ENCODE measurements at regions not wholly inside any gene's neighbourhood (a gene's known extent, or its start where the extent isn't known, plus 50 kb on each side); places are given as distances from the start of the nearest gene placed in this dataset.

DNA sequence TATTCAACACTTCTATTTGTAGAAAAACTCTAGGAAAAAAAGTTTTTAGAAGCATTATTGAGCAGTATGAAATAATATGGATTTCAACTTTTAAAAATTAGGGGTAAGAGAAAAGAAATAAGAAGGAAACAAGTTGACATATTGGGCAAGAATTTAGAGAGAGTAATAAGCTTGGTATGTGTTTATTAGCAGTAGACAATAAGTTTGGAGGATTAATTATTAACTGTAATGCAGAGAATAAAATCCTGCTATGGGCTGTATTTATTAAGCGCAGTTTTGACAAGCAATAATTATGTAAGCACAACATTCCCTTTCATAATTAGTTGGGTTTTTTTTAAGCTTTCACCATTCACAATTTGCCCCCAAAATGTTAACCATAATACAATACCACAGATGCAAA lies 162.7 kb upstream of the SLC7A11 start:
- POLR2A ChIA-PET (ENCODE audit: low non-redundant PET), result no interaction called here
- DNase-seq (ENCODE audit: low spot score), result no peak
- no peak overlapping the region for H3K27ac ChIP-seq
- CTCF ChIA-PET, result no interaction called here
- TF ChIP-seq, protein P1, sequence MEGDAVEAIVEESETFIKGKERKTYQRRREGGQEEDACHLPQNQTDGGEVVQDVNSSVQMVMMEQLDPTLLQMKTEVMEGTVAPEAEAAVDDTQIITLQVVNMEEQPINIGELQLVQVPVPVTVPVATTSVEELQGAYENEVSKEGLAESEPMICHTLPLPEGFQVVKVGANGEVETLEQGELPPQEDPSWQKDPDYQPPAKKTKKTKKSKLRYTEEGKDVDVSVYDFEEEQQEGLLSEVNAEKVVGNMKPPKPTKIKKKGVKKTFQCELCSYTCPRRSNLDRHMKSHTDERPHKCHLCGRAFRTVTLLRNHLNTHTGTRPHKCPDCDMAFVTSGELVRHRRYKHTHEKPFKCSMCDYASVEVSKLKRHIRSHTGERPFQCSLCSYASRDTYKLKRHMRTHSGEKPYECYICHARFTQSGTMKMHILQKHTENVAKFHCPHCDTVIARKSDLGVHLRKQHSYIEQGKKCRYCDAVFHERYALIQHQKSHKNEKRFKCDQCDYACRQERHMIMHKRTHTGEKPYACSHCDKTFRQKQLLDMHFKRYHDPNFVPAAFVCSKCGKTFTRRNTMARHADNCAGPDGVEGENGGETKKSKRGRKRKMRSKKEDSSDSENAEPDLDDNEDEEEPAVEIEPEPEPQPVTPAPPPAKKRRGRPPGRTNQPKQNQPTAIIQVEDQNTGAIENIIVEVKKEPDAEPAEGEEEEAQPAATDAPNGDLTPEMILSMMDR (conservative IDR thresholded peaks at IDR 0.05; ENCODE audit: low read depth), result no peak

DNA sequence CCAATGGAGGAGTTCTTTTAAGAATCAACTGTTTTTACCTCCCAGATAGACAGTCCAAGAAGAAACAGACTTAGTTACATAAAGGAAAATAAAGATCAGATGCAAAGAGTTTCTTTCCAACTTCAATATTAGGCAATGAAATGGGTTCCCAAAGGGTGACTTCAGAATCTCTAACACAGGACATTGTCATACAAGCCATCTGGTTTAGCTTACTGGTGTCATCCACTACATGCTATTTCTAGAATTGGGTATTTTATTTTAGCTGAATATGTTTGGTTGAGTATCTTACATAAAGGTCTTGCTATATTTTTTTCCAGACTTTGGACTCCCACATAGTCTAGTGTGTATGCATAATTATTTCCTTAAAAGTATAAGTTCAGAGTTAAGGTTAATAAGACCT lies 162.1 kb upstream of the SLC7A11 start:
- ChIA-PET POLR2A (ENCODE audit: low non-redundant PET) (no interaction called here), CTCF (no interaction called here)
- no peak for DNase-seq (ENCODE audit: low spot score)
- TF ChIP-seq, protein P1 (conservative IDR thresholded peaks at IDR 0.05; ENCODE audit: low read depth), result no peak
- H3K27ac ChIP-seq, result no peak overlapping the region

DNA sequence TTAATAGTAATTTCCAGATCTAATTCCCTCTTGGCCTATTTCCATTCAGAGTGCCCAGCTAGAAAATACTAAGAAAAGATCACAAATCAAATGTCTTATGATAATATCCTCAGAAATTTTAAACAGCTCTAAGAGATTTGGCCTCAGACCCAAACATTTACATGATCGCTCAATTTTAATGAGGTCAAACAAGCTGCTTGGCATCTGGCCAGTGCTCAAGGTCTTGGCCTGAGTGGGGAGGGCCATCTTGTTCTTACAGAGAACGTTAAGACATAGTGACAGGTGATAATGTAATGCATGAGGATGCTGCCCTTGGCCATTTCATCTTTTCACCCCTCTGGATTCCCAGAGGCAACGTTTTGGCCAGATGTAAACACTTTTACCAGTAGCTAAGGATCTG lies 159.2 kb upstream of the SLC7A11 start:
- TF ChIP-seq, protein P1 (conservative IDR thresholded peaks at IDR 0.05; ENCODE audit: low read depth), result no peak
- H3K27ac ChIP-seq, result no peak overlapping the region
- CTCF ChIA-PET, result interaction anchor here (0.9 kb wide), 1 partner anchor 18 kb away, joined by 7 read pairs; no protein-coding TSS in a partner anchor
- POLR2A ChIA-PET (ENCODE audit: low non-redundant PET), result no interaction called here
- no peak for DNase-seq (ENCODE audit: low spot score)

DNA sequence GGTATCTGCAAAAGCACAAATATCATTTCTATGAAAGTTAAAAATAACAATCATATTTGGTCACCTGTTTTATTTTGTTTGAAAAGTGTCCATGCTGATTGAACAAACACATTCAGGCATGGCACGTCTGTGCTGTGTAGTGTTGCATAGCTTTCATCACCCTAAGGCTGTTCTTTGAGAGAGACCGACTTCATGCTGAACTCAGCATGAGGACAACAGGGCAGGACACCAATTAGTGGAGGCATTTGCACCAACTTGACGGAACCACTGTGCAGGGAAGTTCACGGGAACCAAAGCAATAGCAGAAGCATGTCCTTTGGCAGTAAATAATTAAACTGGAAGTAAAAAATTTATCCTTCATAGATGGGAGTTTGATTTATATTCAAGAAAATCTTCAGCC lies 158.4 kb upstream of the SLC7A11 start:
- CTCF ChIA-PET, result no interaction called here

DNA sequence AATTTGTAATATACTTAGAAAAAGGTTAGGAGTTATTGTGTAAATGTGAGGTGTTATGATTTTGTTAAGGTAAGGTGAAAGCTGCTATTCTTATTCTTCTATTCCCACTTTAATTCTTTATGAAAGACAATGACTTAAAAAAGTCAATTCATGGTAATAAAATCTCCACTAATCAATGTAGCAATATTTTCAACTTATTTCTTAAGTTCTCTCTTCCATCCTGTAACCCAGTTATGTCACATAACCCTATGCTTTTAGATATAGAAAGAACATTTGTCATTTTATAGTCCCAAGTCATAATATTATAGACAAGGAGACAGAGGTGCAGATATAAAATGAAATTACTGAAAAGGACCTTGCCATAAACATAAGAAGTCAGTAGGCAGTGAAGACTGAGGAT lies 157.9 kb upstream of the SLC7A11 start:
- TF ChIP-seq, protein P1 (conservative IDR thresholded peaks at IDR 0.05; ENCODE audit: low read depth), result no peak
- DNase-seq (ENCODE audit: low spot score), result no peak
- CTCF ChIA-PET, result no interaction called here
- no peak overlapping the region for H3K27ac ChIP-seq
- POLR2A ChIA-PET (ENCODE audit: low non-redundant PET), result no interaction called here

More for the DNA sequence above, 158.4 kb upstream of the SLC7A11 start:
- POLR2A ChIA-PET (ENCODE audit: low non-redundant PET), result no interaction called here
- no peak overlapping the region for H3K27ac ChIP-seq
- TF ChIP-seq, protein P1 (conservative IDR thresholded peaks at IDR 0.05; ENCODE audit: low read depth), result no peak
- no peak for DNase-seq (ENCODE audit: low spot score)

DNA sequence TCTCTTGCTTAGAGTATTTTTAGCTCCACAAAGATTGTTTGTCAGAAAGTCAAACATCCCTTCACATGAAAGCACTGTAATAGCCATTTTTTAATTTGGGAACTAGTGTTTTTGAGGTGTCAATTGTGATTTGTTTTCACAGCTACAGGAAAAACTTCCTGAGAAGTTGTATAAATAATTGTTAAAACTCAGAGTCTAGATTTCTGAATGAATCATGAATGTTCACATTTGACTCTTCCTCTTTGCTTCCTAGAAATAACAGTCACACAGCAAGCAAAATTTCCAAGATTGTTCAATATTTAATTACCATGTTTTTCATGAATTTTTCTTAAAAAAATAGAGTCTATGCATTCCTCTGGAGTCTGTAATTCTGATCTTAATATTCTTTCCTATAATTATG lies 156.9 kb upstream of the SLC7A11 start:
- TF ChIP-seq, protein P1 (conservative IDR thresholded peaks at IDR 0.05; ENCODE audit: low read depth), result no peak
- no peak for DNase-seq (ENCODE audit: low spot score)
- no peak overlapping the region for H3K27ac ChIP-seq
- ChIA-PET POLR2A (ENCODE audit: low non-redundant PET) (no interaction called here), CTCF (no interaction called here)

DNA sequence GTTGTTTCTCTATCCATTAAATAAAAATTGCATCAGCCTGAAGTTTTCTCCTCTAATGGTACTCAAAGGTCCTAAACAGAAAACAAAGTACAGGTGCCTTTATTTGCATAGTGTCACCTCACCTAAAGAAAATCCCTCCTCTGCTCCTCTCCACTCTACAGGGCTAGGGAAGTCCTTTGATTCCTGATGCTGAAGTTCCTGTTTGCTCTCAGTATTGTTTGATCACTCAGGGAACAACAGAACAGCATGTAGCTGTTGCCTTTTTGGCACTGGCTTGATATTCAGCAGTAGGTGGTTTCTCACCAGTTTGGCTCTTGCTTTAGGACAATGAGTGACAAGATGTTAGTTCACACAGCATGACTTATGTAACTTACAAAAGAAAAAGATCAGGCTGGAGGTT lies 156.2 kb upstream of the SLC7A11 start:
- H3K27ac ChIP-seq, result no peak overlapping the region
- DNase-seq (ENCODE audit: low spot score), result no peak
- ChIA-PET CTCF (no interaction called here), POLR2A (ENCODE audit: low non-redundant PET) (no interaction called here)
- TF ChIP-seq, protein P1 (conservative IDR thresholded peaks at IDR 0.05; ENCODE audit: low read depth), result no peak
